ENCODE measurements at regions not wholly inside any gene's neighbourhood (a gene's known extent, or its start where the extent isn't known, plus 50 kb on each side); places are given as distances from the start of the nearest gene placed in this dataset.

GRCh38 chr1:79220509-79220908, 214.0 kb upstream of the ADGRL4 start:
- CTCF ChIA-PET: no interaction called here
- H3K4me3 ChIP-seq (ENCODE audit: low read depth, low read length, poor library complexity, severe bottlenecking): no peak overlapping the region

GRCh38 chr1:79215311-79215710, 208.8 kb upstream of the ADGRL4 start:
- ChIA-PET CTCF (no interaction called here), POLR2A (ENCODE audit: low non-redundant PET) (no interaction called here)
- Histone ChIP-seq H3K27ac (ENCODE audit: low read depth, low read length, poor library complexity, severe bottlenecking) (no peak overlapping the region), H3K36me3 (ENCODE audit: insufficient read depth, low read length, poor library complexity, severe bottlenecking) (no peaks in the 10 kb centered on the region), H3K4me1 (ENCODE audit: insufficient read depth, low read length, poor library complexity, severe bottlenecking) (peaks cover 4% of the 10 kb centered on the region), H3K9me3 (ENCODE audit: low read depth, low read length, poor library complexity, severe bottlenecking) (peaks cover 3% of the 10 kb centered on the region), H3K4me3 (ENCODE audit: low read depth, low read length, poor library complexity, severe bottlenecking) (no peak overlapping the region), H3K27me3 (replicated peaks; ENCODE audit: insufficient read depth, low read depth, low read length, poor library complexity) (no peaks in the 10 kb centered on the region)
- intact Hi-C loops (cut with micrococcal nuclease; ENCODE audit: unreplicated experiment): no loop called here
- no TSS peak for BruUV-seq (replicated peaks)
- no peak for TF ChIP-seq CTCF (conservative IDR thresholded peaks at IDR 0.05; ENCODE audit: low read depth, low read length)
- no peak for TF ChIP-seq EZH2 (IDR thresholded peaks at IDR 0.05; ENCODE audit: borderline replicate concordance, low read depth, low read length, poor library complexity, severe bottlenecking)
- no peak for DNase-seq (ENCODE audit: low spot score)

More at GRCh38 chr1:79220509-79220908, 214.0 kb upstream of the ADGRL4 start:
- H3K9me3 ChIP-seq (ENCODE audit: low read depth, low read length, poor library complexity, severe bottlenecking): peaks cover 8% of the 10 kb centered on the region
- no peaks in the 10 kb centered on the region for H3K27me3 ChIP-seq (replicated peaks; ENCODE audit: insufficient read depth, low read depth, low read length, poor library complexity)
- intact Hi-C loops (cut with micrococcal nuclease; ENCODE audit: unreplicated experiment): no loop called here
- TF ChIP-seq EZH2 (IDR thresholded peaks at IDR 0.05; ENCODE audit: borderline replicate concordance, low read depth, low read length, poor library complexity, severe bottlenecking) (no peak), CTCF (conservative IDR thresholded peaks at IDR 0.05; ENCODE audit: low read depth, low read length) (no peak)
- H3K36me3 ChIP-seq (ENCODE audit: insufficient read depth, low read length, poor library complexity, severe bottlenecking): no peaks in the 10 kb centered on the region
- no peak overlapping the region for H3K27ac ChIP-seq (ENCODE audit: low read depth, low read length, poor library complexity, severe bottlenecking)
- no peak for DNase-seq (ENCODE audit: low spot score)
- no TSS peak for BruUV-seq (replicated peaks)
- H3K4me1 ChIP-seq (ENCODE audit: insufficient read depth, low read length, poor library complexity, severe bottlenecking): peaks cover 4% of the 10 kb centered on the region
- POLR2A ChIA-PET (ENCODE audit: low non-redundant PET): no interaction called here

GRCh38 chr1:79207786-79208185, 201.3 kb upstream of the ADGRL4 start:
- POLR2A ChIA-PET (ENCODE audit: low non-redundant PET): no interaction called here
- no TSS peak for BruUV-seq (replicated peaks)
- H3K36me3 ChIP-seq (ENCODE audit: insufficient read depth, low read length, poor library complexity, severe bottlenecking): no peaks in the 10 kb centered on the region

More at GRCh38 chr1:79207786-79208185, 201.3 kb upstream of the ADGRL4 start:
- Histone ChIP-seq H3K9me3 (ENCODE audit: low read depth, low read length, poor library complexity, severe bottlenecking) (no peaks in the 10 kb centered on the region), H3K27me3 (replicated peaks; ENCODE audit: insufficient read depth, low read depth, low read length, poor library complexity) (no peaks in the 10 kb centered on the region), H3K4me1 (ENCODE audit: insufficient read depth, low read length, poor library complexity, severe bottlenecking) (no peaks in the 10 kb centered on the region), H3K27ac (ENCODE audit: low read depth, low read length, poor library complexity, severe bottlenecking) (no peak overlapping the region), H3K4me3 (ENCODE audit: low read depth, low read length, poor library complexity, severe bottlenecking) (no peak overlapping the region)
- no peak for DNase-seq (ENCODE audit: low spot score)
- intact Hi-C loops (cut with micrococcal nuclease; ENCODE audit: unreplicated experiment): no loop called here
- CTCF ChIA-PET: no interaction called here
- TF ChIP-seq CTCF (conservative IDR thresholded peaks at IDR 0.05; ENCODE audit: low read depth, low read length) (no peak), EZH2 (IDR thresholded peaks at IDR 0.05; ENCODE audit: borderline replicate concordance, low read depth, low read length, poor library complexity, severe bottlenecking) (no peak)

All from A673 (cell line).